PC-3 (cell line): ENCODE measurements at regions not wholly inside any gene's neighbourhood (a gene's known extent, or its start where the extent isn't known, plus 50 kb on each side); places are given as distances from the start of the nearest gene placed in this dataset.
A peak's percentile ranks its signal among the peaks of the same experiment; 100 is the strongest.

Source experiments
- ATAC-seq: fragments of 200-7000 bp; cut with Tn5 transposase; 2 replicates; pipeline ENCODE4 v1.9.1; 2020; ENCODE audit warnings: mild to moderate bottlenecking, moderate library complexity
- BruUV-seq: library from RNA; stranded (reverse); fragments of 400-500 nt; replicated peaks from 2 replicates; lab custom pipeline; 2021; lab: Mats Ljungman, UMichigan
- CTCF ChIA-PET: fragments of 300-600 bp; sonication (Branson Sonifier 250); formaldehyde crosslinking; loops from one replicate; lab custom pipeline; 2022; ENCODE audit warnings: antibody characterized with exemption; lab: Charles Lee
- POLR2A ChIA-PET: fragments of 300-600 bp; sonication (Branson Sonifier 250); formaldehyde crosslinking; loops from one replicate; lab custom pipeline; 2022; ENCODE audit warnings: antibody characterized with exemption; ENCODE audit not compliant: unreplicated experiment; lab: Charles Lee
- DNase-seq: peaks from one replicate; pipeline ENCODE4 v3.0.0-alpha.2; 2015
- H2AFZ ChIP-seq: fragments of 300-600 bp; sonication (generic); 2 replicates; pipeline ENCODE4 v1.6.0; 2016; ENCODE audit warnings: antibody characterized with exemption, low read length
- H3F3A ChIP-seq: fragments of 300-600 bp; sonication (generic); one replicate; pipeline ENCODE4 v1.6.0; 2017; ENCODE audit warnings: antibody characterized with exemption, low read length, control low read depth, mild to moderate bottlenecking; ENCODE audit not compliant: unreplicated experiment
- H3K27ac ChIP-seq: fragments of 300-600 bp; sonication (generic); 2 replicates; pipeline ENCODE4 v1.5.1; 2016; ENCODE audit warnings: mild to moderate bottlenecking, low read length
- H3K27me3 ChIP-seq: fragments of 300-600 bp; sonication (generic); 2 replicates; pipeline ENCODE4 v1.6.1; 2016; ENCODE audit warnings: low read length, mixed read lengths
- H3K36me3 ChIP-seq: fragments of 300-600 bp; sonication (generic); 2 replicates; pipeline ENCODE4 v1.6.1; 2016; ENCODE audit warnings: low read depth, mixed run types, low read length, mixed read lengths
- H3K4me1 ChIP-seq: fragments of 300-600 bp; sonication (generic); 2 replicates; pipeline ENCODE4 v1.5.1; 2016; ENCODE audit warnings: low read length; ENCODE audit not compliant: insufficient read depth
- H3K4me2 ChIP-seq: fragments of 300-600 bp; sonication (generic); 2 replicates; pipeline ENCODE4 v1.6.0; 2016; ENCODE audit warnings: low read length
- H3K4me3 ChIP-seq: fragments of 300-600 bp; sonication (generic); 2 replicates; pipeline ENCODE4 v1.5.1; 2016; ENCODE audit warnings: mild to moderate bottlenecking, low read length, mixed read lengths
- H3K79me2 ChIP-seq: fragments of 300-600 bp; sonication (generic); 2 replicates; pipeline ENCODE4 v1.6.1; 2017; ENCODE audit warnings: low read length, mixed read lengths
- H3K9ac ChIP-seq: fragments of 300-600 bp; sonication (generic); 2 replicates; pipeline ENCODE4 v1.6.0; 2016; ENCODE audit warnings: mild to moderate bottlenecking, low read length
- H3K9me2 ChIP-seq: fragments of 300-600 bp; sonication (generic); replicated peaks from 2 replicates; pipeline ENCODE4 v1.6.1; 2016; ENCODE audit warnings: mixed run types, low read length, mixed read lengths
- H3K9me3 ChIP-seq: fragments of 300-600 bp; sonication (generic); 2 replicates; pipeline ENCODE4 v1.6.1; 2016; ENCODE audit warnings: low read length, mixed read lengths
- H4K20me1 ChIP-seq: fragments of 300-600 bp; sonication (generic); 2 replicates; pipeline ENCODE4 v1.6.1; 2016; ENCODE audit warnings: low read length, mixed read lengths
- CTCF ChIP-seq: fragments of 300-600 bp; sonication (generic); conservative IDR thresholded peaks from 2 replicates; pipeline ENCODE4 v1.5.1; 2017; ENCODE audit warnings: antibody characterized with exemption, low read depth, mild to moderate bottlenecking, low read length
- EZH2 ChIP-seq: fragments of 300-600 bp; sonication (generic); IDR thresholded peaks from one replicate; pipeline ENCODE4 v1.6.1; 2017; ENCODE audit warnings: antibody characterized with exemption, mild to moderate bottlenecking, low read length; ENCODE audit not compliant: unreplicated experiment
- EZH2phosphoT487 ChIP-seq: fragments of 300-600 bp; sonication (generic); IDR thresholded peaks from 2 replicates; pipeline ENCODE4 v1.6.1; 2018; ENCODE audit warnings: mild to moderate bottlenecking, antibody characterized with exemption, low read length, borderline replicate concordance
- intact Hi-C: fragments of 100-400 bp; cut with micrococcal nuclease; formaldehyde crosslinking; loops from 2 replicates; pipeline ENCODE4 v1.9.0; 2023

GRCh38 chr2:23327887-23328286 lies 57.1 kb upstream of the KLHL29 start:
- Histone ChIP-seq H4K20me1 (no peaks in the 10 kb centered on the region), H3K9me3 (no peaks in the 10 kb centered on the region), H3K9ac (no peak overlapping the region), H3K4me1 (no peaks in the 10 kb centered on the region), H3K4me2 (no peak overlapping the region), H3K27ac (no peak overlapping the region), H3K4me3 (no peak overlapping the region), H3K9me2 (no peaks in the 10 kb centered on the region), H3K27me3 (peaks cover 79% of the 10 kb centered on the region), H3F3A (no peaks in the 10 kb centered on the region), H3K36me3 (no peaks in the 10 kb centered on the region), H2AFZ (no peak overlapping the region), H3K79me2 (no peaks in the 10 kb centered on the region)
- no peak for ATAC-seq
- intact Hi-C loops, result no loop called here
- ChIA-PET CTCF (no interaction called here), POLR2A (no interaction called here)
- TF ChIP-seq EZH2, result no peak
- no peak for TF ChIP-seq CTCF
- no peak for TF ChIP-seq EZH2phosphoT487
- BruUV-seq, result no TSS peak
- no peak for DNase-seq

GRCh38 chr2:23330214-23330613 lies 54.8 kb upstream of the KLHL29 start:
- H3K9me2 ChIP-seq, result no peaks in the 10 kb centered on the region
- no peaks in the 10 kb centered on the region for H3K9me3 ChIP-seq
- peaks cover 80% of the 10 kb centered on the region for H3K27me3 ChIP-seq
- peak; percentile 7 for DNase-seq
- no peaks in the 10 kb centered on the region for H3K4me1 ChIP-seq
- no peaks in the 10 kb centered on the region for H4K20me1 ChIP-seq
- no peaks in the 10 kb centered on the region for H3K36me3 ChIP-seq
- intact Hi-C loops, result no loop called here
- BruUV-seq, result no TSS peak
- no peaks in the 10 kb centered on the region for H3F3A ChIP-seq
- POLR2A ChIA-PET, result no interaction called here
- H3K79me2 ChIP-seq, result no peaks in the 10 kb centered on the region
- no peak overlapping the region for H2AFZ ChIP-seq
- CTCF ChIA-PET, result no interaction called here
- no peak overlapping the region for H3K9ac ChIP-seq
- H3K4me2 ChIP-seq, result no peak overlapping the region
- no peak overlapping the region for H3K27ac ChIP-seq
- ATAC-seq, result no peak
- TF ChIP-seq EZH2 (no peak), CTCF (no peak), EZH2phosphoT487 (no peak)
- no peak overlapping the region for H3K4me3 ChIP-seq
